Inferior parietal cortex (tissue), 1 donor: ENCODE measurements at regions not wholly inside any gene's neighbourhood (a gene's known extent, or its start where the extent isn't known, plus 50 kb on each side); places are given as distances from the start of the nearest gene placed in this dataset.

Source experiments
- DNase-seq: peaks from one replicate; pipeline ENCODE4 v3.0.0-alpha.2; 2016; ENCODE audit errors: extremely low spot score

DNA sequence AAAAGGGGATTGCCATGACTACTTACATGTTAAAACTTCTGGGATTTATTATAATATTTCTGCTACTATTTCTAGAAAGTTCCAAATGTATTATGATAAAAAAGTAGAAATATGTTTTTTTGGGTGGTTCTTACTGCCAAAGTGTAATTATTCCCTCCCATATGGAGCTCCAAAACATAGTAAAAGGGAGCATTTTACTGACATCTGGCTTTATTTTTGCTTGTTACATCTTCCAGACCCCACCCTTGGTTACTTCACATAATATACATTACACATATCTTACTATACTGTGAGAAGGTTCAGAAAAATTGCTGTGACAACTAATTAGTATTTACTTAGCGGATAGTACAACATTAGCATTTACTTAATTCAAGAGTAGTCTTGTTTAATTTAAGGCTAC is 205.1 kb upstream of the TLL1 start:
- no peak for DNase-seq

DNA sequence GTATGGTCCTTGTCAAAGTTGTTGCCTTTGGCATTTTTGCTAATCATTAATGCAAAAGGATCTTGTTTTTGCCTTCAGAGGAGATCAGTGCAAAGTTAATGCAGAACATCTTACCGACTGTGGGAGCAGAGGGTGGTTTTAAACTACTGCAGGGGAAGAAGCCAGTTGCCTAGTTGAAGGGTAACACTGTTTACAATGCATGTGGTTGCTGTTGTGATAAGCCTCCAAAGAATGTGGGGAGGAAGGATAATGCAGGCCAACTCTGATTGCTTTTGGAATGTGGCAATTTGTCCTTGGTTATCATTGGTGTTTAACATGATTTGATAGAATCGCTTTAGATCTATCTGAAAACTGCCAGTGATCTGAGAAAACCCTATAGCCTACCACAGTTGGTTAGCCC is 204.3 kb upstream of the TLL1 start:
- DNase-seq = no peak

DNA sequence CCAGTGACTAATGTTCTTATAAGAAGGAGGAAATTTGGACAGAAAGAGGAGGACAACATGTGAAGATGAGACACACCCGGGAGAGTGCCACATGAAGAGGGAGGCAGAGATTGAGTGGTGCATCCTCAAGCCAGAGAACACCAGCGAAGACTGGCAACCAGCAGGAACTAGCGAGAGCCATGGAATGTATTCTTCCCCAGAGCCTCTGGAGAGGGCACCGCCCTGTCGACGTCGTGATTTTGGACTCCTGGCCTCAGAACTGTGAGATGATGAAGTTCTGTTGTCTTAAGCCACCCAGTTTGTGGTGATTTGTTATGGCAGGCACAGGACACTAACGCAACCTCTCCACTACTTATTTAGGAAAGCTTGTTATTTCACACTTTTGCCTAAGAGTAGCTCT is 196.0 kb upstream of the TLL1 start:
- DNase-seq = no peak

DNA sequence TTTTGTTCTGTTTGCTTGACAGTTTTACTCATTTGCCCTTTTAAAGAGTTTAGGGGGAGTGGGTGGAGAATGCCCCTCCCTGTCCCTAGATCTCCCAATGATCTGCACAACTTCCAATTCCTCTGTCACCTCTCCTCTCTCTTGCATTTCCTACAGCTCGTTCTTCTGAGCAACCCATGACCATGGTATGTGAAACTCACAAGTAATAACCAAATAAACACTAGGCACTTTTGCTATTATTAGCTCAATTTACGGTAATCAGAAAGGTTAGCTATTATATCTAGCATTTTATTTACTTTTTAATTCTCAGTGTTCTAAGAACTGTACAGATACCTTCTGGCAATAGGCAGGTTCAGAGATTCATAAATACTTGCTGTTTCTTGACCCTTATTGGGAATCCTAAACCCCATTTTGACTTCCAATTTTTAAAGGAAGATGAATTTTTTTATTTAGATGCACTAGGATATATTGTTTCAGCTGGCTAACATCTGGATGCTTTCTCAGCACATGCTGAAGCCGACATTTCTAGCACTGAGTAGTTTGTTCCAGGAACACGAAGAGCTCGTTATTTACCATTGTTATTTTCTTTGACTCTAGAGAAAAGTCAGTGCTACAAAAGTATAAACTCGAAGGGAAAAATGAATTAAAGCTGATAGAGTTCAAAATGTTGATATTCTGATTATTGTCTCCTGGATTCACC is 194.7 kb upstream of the TLL1 start:
- DNase-seq = no peak

DNA sequence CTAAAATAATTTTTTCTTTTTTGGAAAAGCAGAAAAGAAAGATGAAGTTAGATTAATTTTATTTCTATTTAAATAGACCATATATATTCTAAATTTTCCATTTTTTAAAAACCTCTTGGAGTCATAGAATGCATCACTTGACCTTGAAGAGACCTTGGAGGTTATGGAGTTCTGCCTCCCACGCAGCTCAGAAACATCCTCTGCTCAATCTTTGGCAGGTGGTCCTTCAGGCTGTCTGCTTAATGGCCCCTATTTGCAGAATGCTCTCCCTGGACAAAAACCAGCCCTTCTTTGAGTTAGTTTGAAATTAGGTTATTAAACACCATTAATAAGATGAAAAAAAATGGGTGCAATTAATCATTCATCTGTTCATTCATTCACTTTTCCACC is 194.1 kb upstream of the TLL1 start:
- DNase-seq = no peak

DNA sequence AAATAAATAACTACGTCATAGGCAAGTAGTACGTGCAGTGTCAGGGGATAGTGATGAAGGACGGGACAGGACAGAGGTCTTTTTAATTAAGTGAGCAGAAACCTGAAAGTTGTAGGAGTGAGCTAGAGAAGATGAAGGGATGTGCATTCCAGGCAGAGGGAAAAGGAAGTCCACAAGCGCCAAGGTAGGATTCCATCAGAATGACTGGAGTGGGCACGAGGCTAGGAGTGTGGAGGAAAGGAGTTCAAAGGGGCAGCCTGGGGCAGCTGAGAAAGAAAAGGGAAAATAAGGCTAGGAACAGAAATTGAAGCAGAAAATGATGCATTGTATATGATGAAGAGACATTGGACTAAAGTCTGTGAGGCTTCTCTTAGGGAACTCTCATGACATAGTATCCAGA is 192.2 kb upstream of the TLL1 start:
- no peak for DNase-seq

DNA sequence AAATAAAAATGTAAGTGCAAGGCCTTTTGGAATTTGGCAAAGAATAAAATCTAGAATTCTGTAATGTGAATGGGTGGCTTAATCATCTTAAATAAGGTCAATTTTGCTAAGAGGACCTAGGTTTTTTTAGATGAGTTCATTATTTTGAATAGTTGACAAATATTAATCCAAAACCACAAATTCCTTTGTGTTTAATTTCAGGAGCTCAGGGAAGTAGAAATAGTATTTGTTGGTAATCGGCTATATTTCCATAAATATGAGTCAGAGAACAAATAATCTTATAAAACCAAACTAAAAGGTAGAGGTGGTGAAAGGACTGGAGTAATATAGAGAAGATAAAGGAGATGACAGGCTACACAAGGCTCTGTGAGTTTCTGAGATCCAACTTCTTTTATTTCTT is 190.4 kb upstream of the TLL1 start:
- DNase-seq = no peak

DNA sequence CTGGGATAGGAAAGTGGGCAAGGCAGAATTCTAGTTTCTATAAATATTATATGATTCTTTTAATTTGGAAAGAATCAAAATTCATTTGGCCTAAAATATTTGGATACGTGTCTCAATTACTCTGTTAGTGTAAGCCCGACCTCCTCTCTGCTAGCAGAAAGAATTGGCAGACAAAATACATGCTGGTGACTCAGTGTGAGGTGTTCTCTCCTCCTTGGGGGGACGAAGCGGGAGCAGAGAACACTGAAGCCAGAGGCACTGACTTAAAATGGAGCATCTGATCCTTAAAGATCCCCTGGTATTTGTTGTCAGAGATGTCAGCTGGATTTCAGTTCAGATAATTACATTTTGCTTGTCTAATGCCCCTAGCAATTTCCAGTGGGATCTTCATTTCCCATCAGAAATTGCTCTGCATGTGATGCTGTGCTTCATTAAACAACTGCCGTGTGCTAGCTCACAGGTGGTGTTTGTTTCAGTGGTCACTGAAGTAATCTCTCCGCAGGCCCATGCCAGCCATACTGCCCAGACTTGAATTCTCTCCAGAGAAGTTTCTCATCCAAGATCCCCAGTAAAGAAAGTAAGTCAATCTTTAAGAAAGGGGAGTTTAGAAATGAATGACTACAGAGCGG is 188.7 kb upstream of the TLL1 start:
- DNase-seq = no peak

DNA sequence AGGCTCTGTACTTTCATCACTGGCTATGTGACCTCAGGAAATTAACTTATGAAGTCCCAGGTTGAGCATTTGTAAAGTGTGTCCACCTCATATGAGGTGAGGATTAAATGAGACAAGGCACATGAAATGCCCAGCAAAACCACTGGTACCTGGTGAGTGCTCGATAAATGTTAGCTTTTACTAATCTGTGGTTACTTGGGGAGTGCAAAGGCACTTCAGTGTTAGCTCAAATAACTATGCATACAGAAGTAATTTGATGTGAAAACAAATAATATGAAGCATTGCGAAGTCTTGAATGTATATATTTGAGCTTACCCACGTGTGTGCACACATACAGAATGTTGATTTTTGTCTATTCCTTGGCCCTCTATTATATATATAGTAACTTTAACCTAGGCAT is 186.3 kb upstream of the TLL1 start:
- DNase-seq = no peak

DNA sequence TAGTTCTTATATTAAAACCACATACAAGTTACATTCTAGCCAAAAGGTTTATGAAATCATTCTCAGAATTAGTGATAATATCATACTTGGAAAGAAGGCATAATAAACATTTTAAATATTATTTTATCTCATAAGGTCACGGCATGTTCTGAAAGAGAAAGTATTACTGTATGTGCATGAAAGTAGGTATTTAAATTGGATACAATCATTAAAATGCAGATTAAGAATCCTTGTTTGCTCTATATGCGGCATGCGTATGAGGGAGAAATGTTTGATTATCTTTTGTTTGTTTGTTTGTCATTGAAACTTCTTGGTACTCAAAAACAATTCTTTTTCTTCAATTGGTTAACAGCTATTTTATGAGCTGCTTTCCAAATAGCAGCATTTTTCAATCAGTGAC is 183.9 kb upstream of the TLL1 start:
- no peak for DNase-seq

DNA sequence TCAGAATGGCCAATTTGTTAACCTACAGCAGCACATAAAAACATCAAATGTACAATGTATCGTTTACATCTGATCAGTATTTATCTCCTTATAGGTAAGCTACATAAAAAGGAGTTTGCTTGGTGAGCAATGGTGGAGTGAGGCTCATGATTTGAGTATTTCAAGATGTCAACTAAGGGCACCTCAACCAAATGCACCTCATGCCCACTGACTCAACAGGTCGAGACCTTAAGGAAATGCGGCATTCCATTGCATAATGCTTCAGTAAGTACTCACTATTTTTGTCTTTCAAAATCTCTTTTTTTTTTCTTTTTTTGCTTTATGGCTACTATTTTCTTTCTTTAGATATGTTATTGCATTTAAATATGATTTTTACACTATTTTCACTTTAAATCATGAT is 181.0 kb upstream of the TLL1 start:
- DNase-seq = no peak

DNA sequence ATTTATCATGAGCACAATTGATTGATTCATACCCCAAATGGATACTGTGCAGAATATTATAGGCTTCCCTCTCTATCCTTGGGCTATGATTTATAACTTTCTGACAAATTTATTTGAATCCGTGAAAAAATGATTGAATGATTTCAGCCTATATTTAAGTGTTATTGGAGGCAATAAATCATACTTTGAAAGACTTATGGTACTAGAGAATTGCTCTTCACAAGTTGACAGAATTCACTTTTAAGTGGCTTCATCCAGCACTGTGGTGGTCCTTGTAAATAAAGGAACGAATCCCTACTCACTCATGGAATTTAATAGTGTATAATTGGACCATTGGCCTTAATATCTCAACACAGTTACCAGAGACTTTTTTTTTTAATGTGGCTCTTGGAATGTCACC is 174.8 kb upstream of the TLL1 start:
- DNase-seq = no peak

DNA sequence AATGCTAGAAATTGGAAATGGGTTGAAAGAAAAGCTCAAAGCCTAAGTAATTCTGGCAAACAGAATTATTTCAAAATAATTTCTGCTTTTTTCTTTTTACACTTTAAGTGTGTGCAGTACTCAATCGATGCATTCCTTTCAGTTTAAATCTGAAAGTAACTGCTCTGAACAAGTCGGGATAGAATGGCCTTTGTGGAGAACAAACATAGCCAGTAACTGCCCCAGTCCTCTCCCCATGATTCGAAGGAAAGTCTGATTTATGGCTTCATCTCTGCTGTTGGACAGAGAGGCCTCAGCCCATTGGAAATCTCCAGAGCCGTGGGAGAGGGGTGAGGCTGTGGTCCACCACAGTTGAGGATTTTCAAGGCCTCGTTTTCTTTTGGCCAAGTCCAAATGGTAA is 174.0 kb upstream of the TLL1 start:
- DNase-seq = no peak

DNA sequence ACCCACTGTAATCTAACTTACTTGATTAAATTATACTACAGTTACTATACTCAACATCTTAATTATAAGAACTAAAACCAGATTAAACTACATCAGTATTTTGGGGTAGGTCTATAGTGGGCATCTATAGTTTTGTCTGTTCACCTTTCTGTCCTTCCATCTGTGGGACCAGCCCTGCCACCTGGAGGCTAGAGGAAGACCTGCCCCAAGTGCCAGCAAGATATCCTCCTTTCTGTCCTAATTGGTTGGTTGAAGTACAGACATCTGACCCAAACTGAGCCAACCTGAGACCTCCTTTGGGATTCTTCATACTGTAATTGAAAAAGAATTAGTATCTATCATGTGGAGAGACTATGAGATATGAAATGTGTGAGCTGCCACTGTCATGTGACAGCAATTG is 172.2 kb upstream of the TLL1 start:
- DNase-seq = no peak

DNA sequence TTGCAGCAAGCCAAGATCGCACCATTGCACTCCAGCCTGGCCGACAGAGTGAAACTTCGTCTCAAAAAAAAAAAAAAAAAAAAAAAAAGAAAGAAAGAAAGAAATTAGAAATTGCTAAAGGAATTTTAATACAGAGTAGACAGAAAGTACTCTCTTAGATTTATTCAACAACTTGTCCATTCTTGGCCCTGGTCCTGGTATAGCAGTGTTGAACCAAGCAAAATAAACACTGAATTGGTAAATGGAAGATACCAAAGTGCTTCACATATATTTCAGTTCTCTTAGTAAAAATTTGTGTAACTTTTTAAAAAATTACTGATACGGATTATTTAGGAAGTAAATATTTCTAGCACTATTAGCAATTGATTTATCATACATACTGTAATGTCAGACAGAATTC is 165.9 kb upstream of the TLL1 start:
- no peak for DNase-seq

DNA sequence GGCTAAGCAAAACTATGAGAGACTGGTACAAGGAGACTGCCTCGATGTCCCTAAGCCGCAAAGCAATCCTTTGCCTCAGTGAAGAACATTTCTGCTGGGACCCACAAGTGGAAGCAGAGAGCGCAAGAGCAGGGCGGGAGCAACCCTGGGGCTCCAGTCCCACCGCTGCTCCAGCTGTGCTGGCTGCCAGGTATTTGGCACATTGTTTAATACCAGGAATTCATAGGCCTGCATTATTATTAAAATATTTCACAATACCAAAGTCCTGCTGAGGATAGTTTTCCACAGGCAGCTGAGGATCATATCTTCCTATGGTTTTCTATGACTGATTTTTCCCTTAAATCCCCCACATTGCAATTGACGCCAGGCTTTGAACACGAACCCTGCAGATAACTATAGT is 163.5 kb upstream of the TLL1 start:
- DNase-seq = no peak

DNA sequence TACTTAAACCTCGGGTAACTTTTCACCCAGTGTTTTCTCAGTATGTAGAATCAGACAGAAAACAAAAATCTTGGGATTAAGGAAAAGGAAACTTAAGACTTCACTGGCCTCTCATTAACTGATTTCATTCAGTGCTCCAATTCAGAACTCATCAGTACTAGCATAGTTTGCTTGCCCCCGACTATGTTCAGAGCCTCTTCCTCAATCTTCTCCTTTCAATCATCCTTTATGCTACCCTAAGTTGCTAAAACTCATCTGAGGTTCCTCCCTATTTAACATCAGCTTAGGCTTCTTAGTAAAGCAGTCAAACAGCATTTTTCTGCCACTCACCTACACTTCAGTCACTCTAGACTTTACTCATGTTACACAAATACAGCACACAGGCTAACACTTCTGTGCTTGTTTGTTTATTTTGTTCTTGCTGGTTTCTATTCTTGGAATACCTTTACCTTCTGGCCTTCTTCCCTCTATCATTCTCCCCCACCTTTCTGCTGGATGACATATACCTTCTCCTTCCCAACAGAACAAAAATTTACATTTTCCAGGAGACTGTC is 163.0 kb upstream of the TLL1 start:
- DNase-seq = no peak

DNA sequence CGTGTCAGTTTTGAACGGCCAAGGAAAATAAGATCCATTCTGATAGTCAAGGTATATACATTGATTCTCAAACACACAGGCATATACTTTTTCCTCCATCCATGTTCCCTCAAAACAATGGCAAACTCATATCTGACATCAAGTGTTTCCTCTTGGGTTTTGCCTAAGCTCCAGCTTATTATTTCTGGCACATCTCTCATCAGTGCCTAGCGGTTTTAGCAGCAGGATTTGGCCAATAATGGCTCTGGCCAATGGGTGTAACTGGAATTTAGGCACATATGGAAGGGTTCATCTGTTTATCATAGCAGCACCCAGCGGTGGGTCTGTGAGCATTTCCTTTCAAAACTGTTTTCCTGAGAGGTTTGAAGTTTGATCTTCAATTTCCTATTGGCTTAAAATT is 161.6 kb upstream of the TLL1 start:
- no peak for DNase-seq

DNA sequence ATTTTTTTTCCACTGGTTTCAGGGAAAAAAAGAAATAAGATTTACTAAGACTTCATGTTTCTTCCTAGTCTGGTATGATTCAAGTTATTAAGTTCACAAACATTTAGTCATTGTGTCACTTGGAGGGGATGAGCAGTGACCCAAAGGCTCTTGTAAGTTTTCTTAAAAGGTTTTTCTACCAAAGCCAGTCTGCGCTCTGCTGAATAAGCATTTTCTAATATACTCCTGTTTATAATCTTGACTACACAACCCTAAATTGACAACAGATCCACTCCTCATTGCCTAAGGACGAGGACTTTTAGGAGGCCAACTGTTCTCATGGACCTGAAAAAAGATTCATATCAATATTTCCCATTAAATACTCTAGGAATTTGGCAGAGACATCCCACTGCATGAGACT is 161.1 kb upstream of the TLL1 start:
- DNase-seq = no peak

DNA sequence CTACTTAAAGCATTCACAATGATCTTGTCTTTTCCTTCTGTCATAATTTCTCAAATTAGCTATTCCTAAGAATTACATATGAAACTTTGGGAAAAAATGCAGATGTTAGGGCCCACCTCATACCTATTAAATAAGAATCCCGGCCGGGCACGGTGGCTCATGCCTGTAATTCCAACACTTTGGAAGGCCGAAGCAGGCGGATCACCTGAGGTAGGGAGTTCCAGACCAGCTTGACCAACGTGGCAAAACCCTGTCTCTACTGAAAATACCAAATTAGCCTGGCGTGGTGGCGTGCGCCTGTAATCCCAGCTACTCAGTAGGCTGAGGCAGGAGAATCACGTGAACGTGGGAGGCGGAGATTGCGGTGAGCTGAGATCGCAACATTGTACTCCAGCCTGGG is 158.4 kb upstream of the TLL1 start:
- no peak for DNase-seq

DNA sequence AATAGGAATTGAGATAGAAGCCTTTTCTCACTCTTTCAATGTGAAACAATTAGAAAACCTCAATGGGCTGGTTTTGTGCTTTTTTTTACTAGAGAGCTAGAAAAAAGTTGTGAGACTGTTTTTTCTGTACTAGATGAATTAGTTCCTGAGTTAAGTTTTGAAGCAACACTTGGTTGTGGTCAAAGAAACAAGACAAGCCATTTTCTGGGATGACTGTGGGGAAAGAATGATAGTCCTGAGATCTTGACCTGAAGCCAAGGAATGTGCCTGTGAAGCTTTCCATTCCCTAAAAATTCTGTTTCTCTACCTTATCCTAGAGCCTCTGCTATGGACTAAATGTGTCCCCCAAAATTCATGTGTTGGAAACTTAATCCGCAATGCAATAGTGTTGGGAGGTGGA is 157.8 kb upstream of the TLL1 start:
- DNase-seq = no peak

DNA sequence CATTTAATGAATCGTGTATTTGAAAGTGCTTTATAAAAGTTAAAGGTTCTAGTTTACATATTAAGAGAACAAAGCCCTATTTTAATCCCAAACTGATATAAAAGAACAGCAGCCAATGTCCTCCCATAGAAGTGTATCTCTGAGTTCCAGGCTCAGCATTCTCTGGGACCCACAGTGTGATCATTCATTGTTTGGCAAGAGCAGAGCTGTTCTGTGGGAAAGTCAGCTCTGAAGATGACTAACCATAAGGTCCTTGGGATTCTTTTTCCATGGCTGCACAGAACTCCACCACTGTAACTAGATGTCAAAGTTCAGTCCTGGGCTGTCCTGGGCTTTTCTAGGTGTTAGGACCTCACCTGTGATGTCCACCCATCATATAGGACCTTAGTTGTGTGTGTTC is 157.0 kb upstream of the TLL1 start:
- no peak for DNase-seq

DNA sequence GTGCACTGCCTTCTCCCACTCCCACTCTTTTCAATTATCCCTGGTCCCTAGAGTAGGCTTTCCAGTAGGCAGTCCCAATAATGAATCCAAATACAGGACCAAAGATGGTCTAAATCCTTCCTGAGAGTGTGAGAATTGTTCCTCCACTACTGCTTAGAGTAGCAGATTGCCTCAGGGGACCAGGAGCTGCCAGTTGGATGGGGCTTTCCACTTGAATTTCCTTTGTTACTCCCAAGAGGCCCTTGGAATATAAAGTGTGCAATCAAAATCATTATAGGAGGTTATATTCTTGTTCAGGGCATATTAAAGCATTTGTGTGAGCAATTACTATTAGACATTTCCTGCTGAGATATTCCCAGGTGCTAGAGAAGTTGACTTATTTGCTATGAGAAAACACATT is 156.6 kb upstream of the TLL1 start:
- no peak for DNase-seq

DNA sequence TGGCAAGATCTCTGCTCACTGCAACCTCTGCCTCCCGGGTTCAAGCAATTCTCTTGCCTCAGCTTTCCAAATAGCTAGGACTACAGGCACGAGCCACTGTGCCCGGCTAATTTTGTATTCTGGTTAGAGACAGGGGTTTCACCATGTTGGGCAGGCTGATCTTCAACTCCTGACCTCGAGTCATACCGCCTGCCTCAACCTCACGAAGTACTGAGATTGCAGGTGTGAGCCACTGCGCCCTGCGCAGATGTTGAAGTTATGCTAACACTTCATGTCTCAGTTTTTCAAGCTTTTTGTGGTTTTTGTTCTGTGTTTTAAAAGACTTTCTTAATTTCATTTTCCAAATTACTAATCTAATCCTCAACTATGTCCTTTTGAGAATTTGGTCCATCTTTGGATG is 154.4 kb upstream of the TLL1 start:
- no peak for DNase-seq
